ENCODE measurements at regions not wholly inside any gene's neighbourhood (a gene's known extent, or its start where the extent isn't known, plus 50 kb on each side); places are given as distances from the start of the nearest gene placed in this dataset.
"Not testable (repeated sequence)": the region's sequence is repeated elsewhere in the genome, so short reads cannot be mapped to it uniquely, and the experiment has no call there.

GRCh38 chr7:131845573-131846314, 289.3 kb upstream of the PODXL start:
- Mint-ChIP-seq H3K27ac (no peak overlapping the region), H3K27me3 (ENCODE audit: low read depth) (no peaks in the 10 kb centered on the region), H3K4me3 (no peak overlapping the region), H3K9me3 (ENCODE audit: insufficient read depth) (no peaks in the 10 kb centered on the region), H3K36me3 (ENCODE audit: low read depth) (no peaks in the 10 kb centered on the region), H3K4me1 (ENCODE audit: low read depth) (no peaks in the 10 kb centered on the region)
- DNase-seq, result no peak
- ChIA-PET CTCF (interaction anchor here (1.5 kb wide), 1 partner anchor 14 kb away, joined by 4 read pairs; no protein-coding TSS in a partner anchor), POLR2A (no interaction called here)
- no peak for ATAC-seq

GRCh38 chr7:131844369-131844768, 287.9 kb upstream of the PODXL start:
- no peak overlapping the region for H3K27ac Mint-ChIP-seq
- ChIA-PET POLR2A (interaction anchor here (0.6 kb wide), 1 partner anchor 239 kb away, joined by 6 read pairs; no protein-coding TSS in a partner anchor), CTCF (interaction anchor here (1.5 kb wide), 1 partner anchor 15 kb away, joined by 4 read pairs; no protein-coding TSS in a partner anchor)
- H3K4me1 Mint-ChIP-seq (ENCODE audit: low read depth), result no peaks in the 10 kb centered on the region
- no peak overlapping the region for H3K4me3 Mint-ChIP-seq
- no peak for ATAC-seq
- H3K36me3 Mint-ChIP-seq (ENCODE audit: low read depth), result no peaks in the 10 kb centered on the region
- no peak for DNase-seq
- H3K27me3 Mint-ChIP-seq (ENCODE audit: low read depth), result peaks cover 2% of the 10 kb centered on the region
- no peaks in the 10 kb centered on the region for H3K9me3 Mint-ChIP-seq (ENCODE audit: insufficient read depth)

- no peak overlapping the region for H3K4me3 Mint-ChIP-seq
- no peak overlapping the region for H3K27ac Mint-ChIP-seq
- peaks cover 2% of the 10 kb centered on the region for H3K27me3 Mint-ChIP-seq (ENCODE audit: low read depth)
- no peaks in the 10 kb centered on the region for H3K36me3 Mint-ChIP-seq (ENCODE audit: low read depth)
- no peaks in the 10 kb centered on the region for H3K4me1 Mint-ChIP-seq (ENCODE audit: low read depth)
- no peaks in the 10 kb centered on the region for H3K9me3 Mint-ChIP-seq (ENCODE audit: insufficient read depth)
- ChIA-PET CTCF (interaction anchor here (0.7 kb wide), 1 partner anchor 9 kb away, joined by 3 read pairs; no protein-coding TSS in a partner anchor), POLR2A (interaction anchor here (0.6 kb wide), 1 partner anchor 239 kb away, joined by 6 read pairs; no protein-coding TSS in a partner anchor)
- DNase-seq (no peak), ATAC-seq (no peak)
These were observed 287.5 kb upstream of the PODXL start for GRCh38 chr7:131843898-131844331.

GRCh38 chr7:131839967-131840690, 283.7 kb upstream of the PODXL start:
- H3K27me3 Mint-ChIP-seq (ENCODE audit: low read depth), result peaks cover 6% of the 10 kb centered on the region
- CTCF ChIA-PET, result no interaction called here

GRCh38 chr7:131836733-131837132, 280.3 kb upstream of the PODXL start:
- DNase-seq (no peak), ATAC-seq (no peak)
- no peaks in the 10 kb centered on the region for H3K4me1 Mint-ChIP-seq (ENCODE audit: low read depth)
- peaks cover 6% of the 10 kb centered on the region for H3K27me3 Mint-ChIP-seq (ENCODE audit: low read depth)
- CTCF ChIA-PET, result no interaction called here
- H3K9me3 Mint-ChIP-seq (ENCODE audit: insufficient read depth), result no peaks in the 10 kb centered on the region
- no peak overlapping the region for H3K4me3 Mint-ChIP-seq
- no peaks in the 10 kb centered on the region for H3K36me3 Mint-ChIP-seq (ENCODE audit: low read depth)
- H3K27ac Mint-ChIP-seq, result no peak overlapping the region
- POLR2A ChIA-PET, result no interaction called here

More at GRCh38 chr7:131839967-131840690, 283.7 kb upstream of the PODXL start:
- DNase-seq, result no peak
- Mint-ChIP-seq H3K9me3 (ENCODE audit: insufficient read depth) (no peaks in the 10 kb centered on the region), H3K27ac (no peak overlapping the region), H3K36me3 (ENCODE audit: low read depth) (no peaks in the 10 kb centered on the region), H3K4me3 (no peak overlapping the region), H3K4me1 (ENCODE audit: low read depth) (no peaks in the 10 kb centered on the region)
- no peak for ATAC-seq
- POLR2A ChIA-PET, result no interaction called here

GRCh38 chr7:131835141-131835540, 278.7 kb upstream of the PODXL start:
- POLR2A ChIA-PET, result no interaction called here
- Mint-ChIP-seq H3K4me3 (no peak overlapping the region), H3K27me3 (ENCODE audit: low read depth) (peaks cover 10% of the 10 kb centered on the region), H3K27ac (no peak overlapping the region), H3K4me1 (ENCODE audit: low read depth) (no peaks in the 10 kb centered on the region), H3K36me3 (ENCODE audit: low read depth) (no peaks in the 10 kb centered on the region), H3K9me3 (ENCODE audit: insufficient read depth) (no peaks in the 10 kb centered on the region)
- DNase-seq, result no peak
- CTCF ChIA-PET, result interaction anchor here (0.7 kb wide), 1 partner anchor 8 kb away, joined by 3 read pairs; no protein-coding TSS in a partner anchor
- ATAC-seq, result no peak

- Mint-ChIP-seq H3K4me1 (ENCODE audit: low read depth) (no peaks in the 10 kb centered on the region), H3K36me3 (ENCODE audit: low read depth) (no peaks in the 10 kb centered on the region), H3K27me3 (ENCODE audit: low read depth) (peaks cover 6% of the 10 kb centered on the region), H3K27ac (no peak overlapping the region), H3K4me3 (no peak overlapping the region), H3K9me3 (ENCODE audit: insufficient read depth) (no peaks in the 10 kb centered on the region)
- ChIA-PET CTCF (no interaction called here), POLR2A (no interaction called here)
- DNase-seq (no peak), ATAC-seq (no peak)
These were observed 274.3 kb upstream of the PODXL start for GRCh38 chr7:131830681-131831080.

GRCh38 chr7:131829947-131830558, 273.6 kb upstream of the PODXL start:
- H3K27ac Mint-ChIP-seq, result no peak overlapping the region
- ATAC-seq (no peak), DNase-seq (no peak)
- peaks cover 6% of the 10 kb centered on the region for H3K27me3 Mint-ChIP-seq (ENCODE audit: low read depth)
- H3K4me3 Mint-ChIP-seq, result no peak overlapping the region
- POLR2A ChIA-PET, result no interaction called here
- H3K4me1 Mint-ChIP-seq (ENCODE audit: low read depth), result no peaks in the 10 kb centered on the region
- CTCF ChIA-PET, result no interaction called here
- no peaks in the 10 kb centered on the region for H3K9me3 Mint-ChIP-seq (ENCODE audit: insufficient read depth)
- H3K36me3 Mint-ChIP-seq (ENCODE audit: low read depth), result no peaks in the 10 kb centered on the region

- H3K27ac Mint-ChIP-seq, result no peak overlapping the region
- POLR2A ChIA-PET, result no interaction called here
- H3K27me3 Mint-ChIP-seq (ENCODE audit: low read depth), result peaks cover 6% of the 10 kb centered on the region
- H3K4me3 Mint-ChIP-seq, result no peak overlapping the region
- ATAC-seq (no peak), DNase-seq (no peak)
- no peaks in the 10 kb centered on the region for H3K36me3 Mint-ChIP-seq (ENCODE audit: low read depth)
- no peaks in the 10 kb centered on the region for H3K4me1 Mint-ChIP-seq (ENCODE audit: low read depth)
- CTCF ChIA-PET, result no interaction called here
- H3K9me3 Mint-ChIP-seq (ENCODE audit: insufficient read depth), result no peaks in the 10 kb centered on the region
These were observed 271.0 kb upstream of the PODXL start for GRCh38 chr7:131827421-131827820.

- H3K27ac Mint-ChIP-seq, result no peak overlapping the region
- ATAC-seq, result no peak
- DNase-seq, result no peak
- no peaks in the 10 kb centered on the region for H3K36me3 Mint-ChIP-seq (ENCODE audit: low read depth)
- no peaks in the 10 kb centered on the region for H3K9me3 Mint-ChIP-seq (ENCODE audit: insufficient read depth)
- H3K27me3 Mint-ChIP-seq (ENCODE audit: low read depth), result peaks cover 6% of the 10 kb centered on the region
- ChIA-PET CTCF (no interaction called here), POLR2A (no interaction called here)
- H3K4me3 Mint-ChIP-seq, result no peak overlapping the region
- no peaks in the 10 kb centered on the region for H3K4me1 Mint-ChIP-seq (ENCODE audit: low read depth)
These were observed 270.5 kb upstream of the PODXL start for GRCh38 chr7:131826960-131827359.

GRCh38 chr7:131823961-131824440, 267.6 kb upstream of the PODXL start:
- POLR2A ChIA-PET; H3K9me3 Mint-ChIP-seq (ENCODE audit: insufficient read depth); H3K27ac Mint-ChIP-seq; H3K27me3 Mint-ChIP-seq (ENCODE audit: low read depth); H3K4me1 Mint-ChIP-seq (ENCODE audit: low read depth); DNase-seq; H3K4me3 Mint-ChIP-seq; H3K36me3 Mint-ChIP-seq (ENCODE audit: low read depth); CTCF ChIA-PET; ATAC-seq: not testable (repeated sequence)

- no peak overlapping the region for H3K4me3 Mint-ChIP-seq
- no peaks in the 10 kb centered on the region for H3K4me1 Mint-ChIP-seq (ENCODE audit: low read depth)
- DNase-seq (no peak), ATAC-seq (no peak)
- POLR2A ChIA-PET, result no interaction called here
- CTCF ChIA-PET, result no interaction called here
- H3K27me3 Mint-ChIP-seq (ENCODE audit: low read depth), result no peaks in the 10 kb centered on the region
- H3K36me3 Mint-ChIP-seq (ENCODE audit: low read depth), result no peaks in the 10 kb centered on the region
- no peak overlapping the region for H3K27ac Mint-ChIP-seq
- no peaks in the 10 kb centered on the region for H3K9me3 Mint-ChIP-seq (ENCODE audit: insufficient read depth)
These were observed 263.5 kb upstream of the PODXL start for GRCh38 chr7:131819891-131820290.
